GM19239 (cell line): ENCODE measurements at regions not wholly inside any gene's neighbourhood (a gene's known extent, or its start where the extent isn't known, plus 50 kb on each side); places are given as distances from the start of the nearest gene placed in this dataset.
"Not testable (repeated sequence)": the region's sequence is repeated elsewhere in the genome, so short reads cannot be mapped to it uniquely, and the experiment has no call there.

Experiments
- DNase-seq: peaks from one replicate; pipeline ENCODE4 v3.0.0; 2011; ENCODE audit warnings: low spot score; ENCODE audit not compliant: insufficient read length
- FAIRE-seq: peaks from 2 replicates; lab custom pipeline; 2011; peaks lifted over from hg19 to GRCh38; lab: Jason Lieb, UNC

GRCh38 chr15:69615736-69616135, 163.1 kb downstream of the RPLP1 start:
- DNase-seq = no peak
- no peak for FAIRE-seq

GRCh38 chr15:69616558-69616957, 163.9 kb downstream of the RPLP1 start:
- DNase-seq (no peak), FAIRE-seq (no peak)

- FAIRE-seq, DNase-seq: not testable (repeated sequence)
Measured at GRCh38 chr15:69617144-69617543, 164.5 kb downstream of the RPLP1 start.

- FAIRE-seq = no peak
- no peak for DNase-seq
Measured at GRCh38 chr15:69623392-69624154, 171.0 kb downstream of the RPLP1 start.

- no peak for DNase-seq
- no peak for FAIRE-seq
Measured at GRCh38 chr15:69624155-69624520, 171.5 kb downstream of the RPLP1 start.

- no peak for FAIRE-seq
- DNase-seq = no peak
Measured at GRCh38 chr15:69624816-69625215, 172.2 kb downstream of the RPLP1 start.

GRCh38 chr15:69625328-69625727, 172.7 kb downstream of the RPLP1 start:
- DNase-seq = no peak
- no peak for FAIRE-seq

- no peak for DNase-seq
- no peak for FAIRE-seq
Measured at GRCh38 chr15:69626095-69627066, 173.8 kb downstream of the RPLP1 start.

- no peak for FAIRE-seq
- no peak for DNase-seq
Measured at GRCh38 chr15:69627548-69628158, 175.0 kb downstream of the RPLP1 start.

GRCh38 chr15:69628256-69629093, 175.9 kb downstream of the RPLP1 start:
- FAIRE-seq = no peak
- no peak for DNase-seq

GRCh38 chr15:69629631-69630161, 177.1 kb downstream of the RPLP1 start:
- DNase-seq (no peak), FAIRE-seq (no peak)

GRCh38 chr15:69631005-69631404, 178.4 kb downstream of the RPLP1 start:
- no peak for FAIRE-seq
- no peak for DNase-seq

- FAIRE-seq (no peak), DNase-seq (no peak)
Measured at GRCh38 chr15:69631978-69632377, 179.4 kb downstream of the RPLP1 start.

- no peak for DNase-seq
- FAIRE-seq = no peak
Measured at GRCh38 chr15:69634860-69635259, 182.2 kb downstream of the RPLP1 start.

- no peak for FAIRE-seq
- DNase-seq = no peak
Measured at GRCh38 chr15:69636169-69636915, 183.7 kb downstream of the RPLP1 start.

GRCh38 chr15:69637818-69638217, 185.2 kb downstream of the RPLP1 start:
- FAIRE-seq = no peak

GRCh38 chr15:69643476-69643875, 190.9 kb downstream of the RPLP1 start:
- DNase-seq (no peak), FAIRE-seq (no peak)

More at GRCh38 chr15:69637818-69638217, 185.2 kb downstream of the RPLP1 start:
- no peak for DNase-seq

- FAIRE-seq = no peak
- DNase-seq = no peak
Measured at GRCh38 chr15:69643971-69644370, 191.4 kb downstream of the RPLP1 start.

GRCh38 chr15:69644876-69645275, 192.3 kb downstream of the RPLP1 start:
- FAIRE-seq = no peak
- no peak for DNase-seq
